Neural cell (in vitro differentiated cells): ENCODE measurements at regions not wholly inside any gene's neighbourhood (a gene's known extent, or its start where the extent isn't known, plus 50 kb on each side); places are given as distances from the start of the nearest gene placed in this dataset.

Source experiments
- H2AFZ ChIP-seq: fragments of 200-600, 300-800 bp; sonication (generic), shearing (Covaris generic); 2 replicates; pipeline ENCODE4 v1.6.0; 2014; ENCODE audit warnings: low read depth, mild to moderate bottlenecking, antibody characterized with exemption, low read length, moderate library complexity
- H3F3A ChIP-seq: fragments of 200-600 bp; shearing (Covaris generic); 2 replicates; pipeline ENCODE4 v1.6.1; 2016; ENCODE audit warnings: mild to moderate bottlenecking, moderate library complexity, mixed read lengths, antibody characterized with exemption, low read length; ENCODE audit not compliant: insufficient read depth, poor library complexity, severe bottlenecking
- H3K27ac ChIP-seq: fragments of 200-600, 300-800 bp; sonication (generic), shearing (Covaris generic); 2 replicates; pipeline ENCODE4 v1.5.1; 2014; ENCODE audit warnings: mild to moderate bottlenecking, low read length, moderate library complexity
- H3K27me3 ChIP-seq: fragments of 300-800, 200-600 bp; sonication (generic), shearing (Covaris generic); 2 replicates; pipeline ENCODE4 v1.6.0; 2014; ENCODE audit warnings: mild to moderate bottlenecking, low read depth, low read length, moderate library complexity; ENCODE audit not compliant: insufficient read depth
- H3K36me3 ChIP-seq: fragments of 300-800, 200-600 bp; sonication (generic), shearing (Covaris generic); 2 replicates; pipeline ENCODE4 v1.5.1; 2014; ENCODE audit warnings: mild to moderate bottlenecking, antibody characterized with exemption, low read length, moderate library complexity; ENCODE audit not compliant: insufficient read depth
- H3K4me2 ChIP-seq: fragments of 300-800, 200-600 bp; sonication (generic), shearing (Covaris generic); 2 replicates; pipeline ENCODE4 v1.6.0; 2014; ENCODE audit warnings: mild to moderate bottlenecking, low read length
- H3K4me3 ChIP-seq: fragments of 300-800, 200-600 bp; sonication (generic), shearing (Covaris generic); 2 replicates; pipeline ENCODE4 v1.5.1; 2014; ENCODE audit warnings: mild to moderate bottlenecking, low read length, moderate library complexity
- H3K79me2 ChIP-seq: fragments of 200-600 bp; shearing (Covaris generic); replicated peaks from 2 replicates; pipeline ENCODE4 v1.6.0; 2014; ENCODE audit warnings: mild to moderate bottlenecking, low read length, moderate library complexity; ENCODE audit not compliant: insufficient read depth
- H3K9ac ChIP-seq: fragments of 300-800, 200-600 bp; sonication (generic), shearing (Covaris generic); 2 replicates; pipeline ENCODE4 v1.6.1; 2016; ENCODE audit warnings: mild to moderate bottlenecking, low read length, mixed read lengths
- H3K9me2 ChIP-seq: fragments of 200-600 bp; shearing (Covaris generic); 2 replicates; pipeline ENCODE4 v1.6.1; 2016; ENCODE audit warnings: mild to moderate bottlenecking, low read length, mixed read lengths; ENCODE audit not compliant: insufficient read depth
- H3K9me3 ChIP-seq: fragments of 200-600, 300-800 bp; sonication (generic), shearing (Covaris generic); 2 replicates; pipeline ENCODE4 v1.6.1; 2016; ENCODE audit warnings: mild to moderate bottlenecking, mixed run types, low read length, moderate library complexity, mixed read lengths
- H4K20me1 ChIP-seq: fragments of 200-600 bp; shearing (Covaris generic); 2 replicates; pipeline ENCODE4 v1.6.1; 2016; ENCODE audit warnings: mild to moderate bottlenecking, mixed run types; ENCODE audit not compliant: insufficient read depth
- CTCF ChIP-seq: fragments of 450-650 bp; IDR thresholded peaks from 2 replicates; pipeline ENCODE4 v1.5.1; 2014; ENCODE audit warnings: antibody characterized with exemption, mild to moderate bottlenecking, moderate library complexity; ENCODE audit not compliant: poor library complexity, severe bottlenecking
- EP300 ChIP-seq: fragments of 450-650 bp; conservative IDR thresholded peaks from 2 replicates; pipeline ENCODE4 v1.6.1; 2014; ENCODE audit warnings: antibody characterized with exemption, mild to moderate bottlenecking, moderate library complexity; ENCODE audit not compliant: poor library complexity, severe bottlenecking
- EZH2 ChIP-seq: fragments of 200-600, 300-800 bp; shearing (Covaris generic), sonication (generic); IDR thresholded peaks from 2 replicates; pipeline ENCODE4 v1.6.1; 2014; ENCODE audit warnings: antibody characterized with exemption, low read length, borderline replicate concordance, mild to moderate bottlenecking; ENCODE audit not compliant: insufficient read depth, poor library complexity, severe bottlenecking
- MXI1 ChIP-seq: fragments of 450-650 bp; conservative IDR thresholded peaks from 2 replicates; pipeline ENCODE4 v1.6.1; 2014; ENCODE audit warnings: antibody characterized with exemption, mild to moderate bottlenecking; ENCODE audit not compliant: poor library complexity, severe bottlenecking
- POLR2AphosphoS5 ChIP-seq: IDR thresholded peaks from 2 replicates; pipeline ENCODE4 v1.6.1; 2012
- RAD21 ChIP-seq: fragments of 450-650 bp; conservative IDR thresholded peaks from 2 replicates; pipeline ENCODE4 v1.6.1; 2014; ENCODE audit warnings: antibody characterized with exemption, mild to moderate bottlenecking, moderate library complexity
- REST ChIP-seq: IDR thresholded peaks from 2 replicates; pipeline ENCODE4 v1.6.1; 2012; ENCODE audit warnings: borderline replicate concordance
- SMC3 ChIP-seq: fragments of 450-650 bp; conservative IDR thresholded peaks from 2 replicates; pipeline ENCODE4 v1.6.1; 2014; ENCODE audit warnings: antibody characterized with exemption, mild to moderate bottlenecking, moderate library complexity; ENCODE audit not compliant: poor library complexity
- TAF1 ChIP-seq: IDR thresholded peaks from 2 replicates; pipeline ENCODE4 v1.6.1; 2012; ENCODE audit warnings: low read depth

- Histone ChIP-seq H3K4me3 (no peak overlapping the region), H3K9me2 (no peaks in the 10 kb centered on the region), H3K9ac (no peak overlapping the region), H3K27me3 (no peaks in the 10 kb centered on the region), H3F3A (no peaks in the 10 kb centered on the region), H3K9me3 (no peaks in the 10 kb centered on the region), H3K79me2 (no peaks in the 10 kb centered on the region), H2AFZ (no peak overlapping the region), H3K4me2 (no peak overlapping the region), H3K36me3 (no peaks in the 10 kb centered on the region), H3K27ac (no peak overlapping the region), H4K20me1 (no peaks in the 10 kb centered on the region)
- TF ChIP-seq EZH2, result no peak
- no peak for TF ChIP-seq SMC3
- TF ChIP-seq EP300, result no peak
- TF ChIP-seq RAD21, result no peak
- TF ChIP-seq TAF1, result no peak
- no peak for TF ChIP-seq CTCF
- TF ChIP-seq MXI1, result no peak
- no peak for TF ChIP-seq REST
Measured at GRCh38 chr5:7068899-7069298, 327.0 kb upstream of the ADCY2 start.

- Histone ChIP-seq H3K4me3 (no peak overlapping the region), H3K36me3 (no peaks in the 10 kb centered on the region), H3K9ac (no peak overlapping the region), H3K4me2 (no peak overlapping the region), H3K27ac (no peak overlapping the region), H3F3A (no peaks in the 10 kb centered on the region), H3K9me3 (no peaks in the 10 kb centered on the region), H2AFZ (no peak overlapping the region), H3K27me3 (no peaks in the 10 kb centered on the region), H3K79me2 (no peaks in the 10 kb centered on the region), H3K9me2 (no peaks in the 10 kb centered on the region), H4K20me1 (no peaks in the 10 kb centered on the region)
- no peak for TF ChIP-seq EP300
- TF ChIP-seq MXI1, result no peak
- peak; percentile 39 for TF ChIP-seq POLR2AphosphoS5
- TF ChIP-seq EZH2, result no peak
Measured at GRCh38 chr5:7072188-7072587, 323.8 kb upstream of the ADCY2 start.

GRCh38 chr5:7073666-7074065 is 322.3 kb upstream of the ADCY2 start:
- H3K36me3 ChIP-seq, result no peaks in the 10 kb centered on the region
- no peaks in the 10 kb centered on the region for H4K20me1 ChIP-seq
- no peaks in the 10 kb centered on the region for H3K79me2 ChIP-seq
- no peaks in the 10 kb centered on the region for H3K9me2 ChIP-seq
- no peak overlapping the region for H3K27ac ChIP-seq
- no peaks in the 10 kb centered on the region for H3F3A ChIP-seq
- H3K9ac ChIP-seq, result no peak overlapping the region
- H2AFZ ChIP-seq, result no peak overlapping the region
- H3K4me3 ChIP-seq, result no peak overlapping the region
- H3K4me2 ChIP-seq, result no peak overlapping the region
- H3K9me3 ChIP-seq, result no peaks in the 10 kb centered on the region
- TF ChIP-seq CTCF (no peak), TAF1 (no peak), MXI1 (no peak), SMC3 (no peak), POLR2AphosphoS5 (no peak), RAD21 (no peak), EP300 (no peak), REST (no peak), EZH2 (no peak)
- no peaks in the 10 kb centered on the region for H3K27me3 ChIP-seq
